Skin epidermis (tissue), 12 donors: ENCODE measurements at regions not wholly inside any gene's neighbourhood (a gene's known extent, or its start where the extent isn't known, plus 50 kb on each side); places are given as distances from the start of the nearest gene placed in this dataset.
"Not testable (repeated sequence)": the region's sequence is repeated elsewhere in the genome, so short reads cannot be mapped to it uniquely, and the experiment has no call there.

Source experiments
- H3K27ac ChIP-seq, 21 experiments: fragments of 200-600 bp; sonication (generic) in 11 of 21; one replicate each; pipeline ENCODE4 v1.5.0; 2020; ENCODE audit warnings: mild to moderate bottlenecking in 3 of 21, inconsistent platforms in 2 of 21, moderate library complexity in 2 of 21
- H3K4me3 ChIP-seq, 7 experiments: fragments of 200-600 bp; sonication (generic) in 2 of 7; one replicate each; pipeline ENCODE4 v1.5.0; 2020; ENCODE audit warnings: inconsistent platforms in 2 of 7, mild to moderate bottlenecking in 2 of 7, moderate library complexity in 1 of 7

DNA sequence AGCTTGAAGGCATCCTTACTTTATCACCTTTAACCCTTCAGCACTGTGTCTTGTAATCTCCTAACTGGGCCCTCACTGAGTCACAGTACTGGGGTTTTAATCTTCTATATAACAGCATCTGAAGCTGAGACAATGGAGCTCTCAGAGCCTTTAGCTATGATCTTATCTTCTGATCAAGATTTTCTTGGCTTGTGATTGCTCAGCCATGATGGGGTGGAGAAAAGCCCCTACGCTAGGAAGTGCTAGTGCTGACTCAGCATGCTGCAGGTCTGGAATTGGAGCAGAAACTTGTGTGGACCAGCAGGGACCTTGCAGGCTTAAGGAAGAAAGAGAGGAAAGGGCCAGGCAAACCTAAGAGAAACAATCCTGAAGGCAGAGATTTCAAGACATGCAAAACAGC is 71.7 kb upstream of the EED start:
- Histone ChIP-seq H3K4me3 (no peak overlapping the region), H3K27ac (peak overlapping the region in 12 of 21 experiments; percentile 1 to 89 (median 72))

DNA sequence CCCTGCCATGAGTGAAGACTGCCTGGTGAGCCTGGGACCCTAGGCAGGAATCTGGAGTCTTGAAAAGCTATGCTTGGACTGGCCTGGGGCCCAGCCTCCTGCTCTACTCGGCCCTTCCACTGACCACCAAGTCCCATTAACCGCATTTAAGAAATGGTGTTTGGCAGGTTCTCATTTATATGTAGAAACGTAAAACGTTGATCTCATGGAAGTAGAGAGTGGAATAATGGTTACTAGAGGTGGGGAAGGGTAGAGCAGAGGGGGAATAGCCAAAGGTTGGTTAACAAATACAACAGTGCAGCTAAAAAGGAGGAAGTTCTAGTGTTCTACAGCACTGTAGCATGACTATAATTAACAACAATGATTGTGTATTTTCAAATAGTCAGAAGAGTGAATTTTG is 72.9 kb upstream of the EED start:
- H3K27ac ChIP-seq = no peak overlapping the region
- no peak overlapping the region for H3K4me3 ChIP-seq

- Histone ChIP-seq H3K27ac (no peak overlapping the region), H3K4me3 (no peak overlapping the region)
These were observed 76.9 kb upstream of the EED start for GRCh38 chr11:86167499-86168164.

GRCh38 chr11:86166287-86166686 is 78.3 kb upstream of the EED start:
- not testable (repeated sequence) for H3K27ac ChIP-seq

DNA sequence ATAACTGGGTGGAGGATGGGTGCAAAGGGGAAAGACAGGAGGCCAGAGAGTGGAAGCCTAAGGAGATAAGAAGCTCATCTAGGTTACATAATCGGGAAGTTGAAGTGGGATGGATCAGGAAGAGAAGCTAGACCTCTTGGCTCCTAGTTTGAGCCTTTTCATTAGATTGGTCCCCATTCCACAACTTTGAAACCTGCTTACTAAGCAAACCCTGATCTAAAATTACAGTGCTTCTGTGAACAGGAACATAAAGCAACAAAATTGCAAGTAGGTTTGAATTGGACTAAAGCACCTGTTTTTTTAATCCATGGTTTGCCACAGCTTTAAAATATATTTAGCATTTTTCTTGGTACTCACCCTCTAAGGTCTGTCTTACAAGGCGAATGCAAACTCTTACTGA is 80.4 kb upstream of the EED start:
- Histone ChIP-seq H3K4me3 (no peak overlapping the region), H3K27ac (no peak overlapping the region)

More at GRCh38 chr11:86166287-86166686, 78.3 kb upstream of the EED start:
- H3K4me3 ChIP-seq = not testable (repeated sequence)

GRCh38 chr11:86163221-86163876 is 81.2 kb upstream of the EED start:
- H3K4me3 ChIP-seq = not testable (repeated sequence)
- H3K27ac ChIP-seq = peak overlapping the region in 14 of 21 experiments; percentile 30 to 87 (median 58)

DNA sequence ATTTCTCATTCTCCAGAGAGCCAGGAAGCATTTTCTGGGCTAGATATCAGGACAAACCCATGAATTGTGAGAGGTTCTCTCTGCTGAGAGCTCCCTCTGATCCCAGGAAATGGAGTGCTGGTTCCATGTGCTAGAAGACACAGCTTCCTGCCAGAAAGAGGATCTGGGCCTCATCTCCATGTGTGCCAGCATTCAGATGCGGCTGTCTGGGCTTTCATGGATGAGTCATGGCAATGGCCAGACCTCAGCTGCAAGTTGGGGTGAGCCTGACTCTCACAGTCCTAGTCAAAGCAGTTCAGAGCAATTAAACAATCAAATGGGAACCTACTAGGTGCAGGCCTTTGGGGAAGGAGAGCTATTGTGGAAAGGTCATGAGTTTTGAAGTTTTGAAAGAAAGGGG is 82.3 kb upstream of the EED start:
- Histone ChIP-seq H3K27ac (peak overlapping the region in 20 of 21 experiments; percentile 6 to 87 (median 68)), H3K4me3 (no peak overlapping the region)

- peak overlapping the region in 19 of 21 experiments; percentile 6 to 87 (median 68) for H3K27ac ChIP-seq
- no peak overlapping the region for H3K4me3 ChIP-seq
These were observed 82.7 kb upstream of the EED start for GRCh38 chr11:86161837-86162236.

GRCh38 chr11:86161336-86161735 is 83.2 kb upstream of the EED start:
- Histone ChIP-seq H3K27ac (peak overlapping the region in 16 of 21 experiments; percentile 6 to 87 (median 70)), H3K4me3 (no peak overlapping the region)

DNA sequence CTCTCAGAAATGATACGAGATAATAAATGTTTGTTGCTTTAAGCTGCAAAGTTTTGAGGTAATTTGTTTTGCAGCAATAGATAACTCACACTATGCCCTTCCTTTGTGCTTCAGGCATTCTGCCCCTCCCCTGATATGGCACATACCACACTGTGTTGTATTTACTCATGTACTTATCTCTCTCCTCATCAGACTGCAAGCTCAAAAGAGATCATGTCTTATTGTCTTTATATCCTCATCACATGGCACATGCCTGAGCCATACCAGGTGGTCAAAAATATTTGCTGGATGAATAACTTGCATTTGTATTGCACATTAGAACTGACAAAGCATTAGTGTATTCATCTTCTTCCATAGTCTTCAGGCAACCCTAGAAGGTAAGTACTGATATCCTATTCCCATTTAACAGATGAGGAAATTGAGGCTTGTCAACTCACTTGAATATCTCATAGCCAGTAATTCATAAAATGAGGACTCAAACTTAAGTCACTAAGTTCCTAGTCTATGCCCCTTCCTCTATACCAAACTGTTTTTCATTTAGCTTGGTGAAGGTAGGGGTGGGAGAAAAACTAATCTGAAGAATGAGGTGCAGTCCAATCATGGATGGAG is 83.9 kb upstream of the EED start:
- Histone ChIP-seq H3K4me3 (no peak overlapping the region), H3K27ac (peak overlapping the region in 12 of 21 experiments; percentile 43 to 87 (median 70))

DNA sequence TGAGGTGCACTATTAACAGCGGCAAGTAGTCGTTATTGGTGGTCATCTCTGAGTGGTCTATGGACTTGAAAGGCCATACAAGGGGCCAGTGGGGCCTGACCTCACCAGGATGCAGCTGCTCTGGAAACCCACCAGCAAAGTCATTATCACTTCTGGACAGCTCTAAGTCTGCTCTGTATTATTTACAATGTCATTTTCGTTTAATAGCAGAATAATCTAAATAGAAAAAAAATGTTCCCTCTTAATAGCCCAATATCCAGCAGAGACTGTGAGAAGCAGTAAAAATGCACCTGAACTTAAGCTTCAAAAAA is 85.0 kb upstream of the EED start:
- peak overlapping the region in 3 of 21 experiments; percentile 10 to 68 (median 12) for H3K27ac ChIP-seq

DNA sequence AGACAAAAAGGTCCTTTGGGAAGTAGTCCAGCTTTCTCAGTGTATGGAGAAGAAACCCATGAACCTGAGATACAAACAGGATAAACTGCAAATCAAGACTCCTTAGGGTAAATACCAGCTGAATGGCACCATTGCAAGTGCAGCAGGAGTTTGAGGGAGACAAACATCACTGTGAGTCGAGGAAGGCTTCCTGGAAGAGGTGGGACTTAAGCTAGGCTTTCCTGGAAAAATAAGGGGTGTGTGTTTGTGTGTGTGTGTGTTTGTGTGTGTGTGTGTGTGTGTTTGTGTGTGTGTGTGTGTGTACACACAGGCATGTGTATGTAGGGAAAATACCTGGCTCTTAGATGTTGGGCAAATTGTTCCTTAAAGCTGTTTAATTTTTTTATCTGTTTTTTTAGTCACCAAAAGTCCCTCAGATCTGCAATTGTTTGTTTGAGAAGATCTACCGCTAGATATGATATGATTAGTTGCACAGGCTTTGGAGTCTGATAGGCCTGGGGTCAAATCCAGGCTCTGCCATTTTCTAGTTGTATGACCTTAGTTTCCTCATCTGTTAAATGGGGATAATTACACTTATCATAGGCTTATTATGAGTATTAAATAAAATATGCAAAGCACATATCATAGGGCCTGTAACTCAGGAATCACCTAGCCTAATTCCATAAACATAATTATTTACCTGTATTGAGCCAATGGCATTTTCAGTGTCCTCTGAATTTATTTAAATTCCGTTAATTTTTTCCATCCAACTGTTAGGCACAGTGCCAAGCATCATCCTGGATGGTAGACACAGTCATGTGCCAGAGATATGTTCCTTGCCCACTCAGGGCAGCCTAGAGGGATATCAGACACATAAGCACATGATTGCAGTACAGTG is 85.6 kb upstream of the EED start:
- H3K4me3 ChIP-seq = no peak overlapping the region

More for the DNA sequence above, 85.0 kb upstream of the EED start:
- H3K4me3 ChIP-seq = no peak overlapping the region

GRCh38 chr11:86157797-86158378 is 86.7 kb upstream of the EED start:
- no peak overlapping the region for H3K4me3 ChIP-seq
- no peak overlapping the region for H3K27ac ChIP-seq

More for the DNA sequence above, 85.6 kb upstream of the EED start:
- H3K27ac ChIP-seq = peak overlapping the region in 1 of 21 experiments; percentile 10

DNA sequence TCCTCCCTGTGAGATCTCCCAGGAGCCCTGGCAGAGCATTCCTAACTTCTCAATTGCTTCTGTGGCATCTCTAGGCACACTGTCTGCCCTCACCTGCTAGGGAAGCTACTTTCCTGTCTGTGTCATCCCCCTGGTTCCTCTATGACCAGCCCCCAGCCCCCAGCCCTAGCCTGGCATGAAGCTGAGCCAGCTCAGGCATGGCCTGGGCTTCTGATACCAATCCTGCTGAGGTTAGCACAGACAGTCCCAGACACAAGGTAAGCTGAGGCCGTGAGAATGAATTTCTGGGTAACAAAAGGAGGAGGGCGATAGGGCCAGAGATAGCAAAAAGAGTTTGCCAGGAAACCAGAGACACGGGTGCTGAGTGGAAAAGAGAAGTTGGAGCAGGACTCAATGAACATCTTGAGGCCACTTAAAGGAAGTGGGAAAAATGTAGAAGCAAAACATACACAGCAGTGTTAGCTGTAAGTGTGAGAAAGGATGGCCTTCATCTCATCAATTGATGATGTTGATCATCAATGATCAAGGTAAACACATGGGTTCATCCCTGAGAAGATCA is 87.6 kb upstream of the PICALM start:
- no peak overlapping the region for H3K4me3 ChIP-seq
- H3K27ac ChIP-seq = peak overlapping the region in 9 of 21 experiments; percentile 1 to 46 (median 33)

DNA sequence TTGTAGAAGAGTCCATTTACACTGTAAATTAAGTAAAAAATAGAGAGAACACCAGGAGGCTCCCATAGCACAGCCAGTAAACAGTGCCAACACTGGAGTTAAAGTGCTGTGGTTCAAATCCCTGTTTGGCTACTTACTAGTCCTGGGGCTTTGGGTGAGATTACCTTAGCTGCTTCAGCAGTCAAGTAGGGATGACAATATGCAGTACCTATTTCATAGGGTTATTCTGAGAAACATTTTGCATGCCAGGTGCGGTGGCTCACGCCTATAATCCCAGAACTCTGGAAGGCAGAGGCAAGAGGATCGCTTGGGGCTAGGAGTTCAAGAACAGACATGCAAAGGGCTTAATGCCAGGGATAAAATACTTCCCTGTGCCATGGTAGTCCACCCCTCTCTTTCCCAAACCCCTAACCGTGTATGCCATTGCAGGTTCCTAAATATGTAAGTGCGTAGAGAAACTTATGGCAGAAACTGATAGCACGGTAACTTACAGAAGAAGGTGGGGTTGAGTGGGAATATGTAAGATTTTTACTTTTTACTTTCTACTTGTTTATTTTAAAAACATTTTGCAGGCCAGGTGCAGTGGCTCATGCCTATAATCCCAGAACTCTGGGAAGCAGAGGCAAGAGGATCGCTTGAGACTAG is 86.4 kb upstream of the PICALM start:
- peak overlapping the region in 2 of 21 experiments; percentile 3 to 46 for H3K27ac ChIP-seq
- H3K4me3 ChIP-seq = no peak overlapping the region

DNA sequence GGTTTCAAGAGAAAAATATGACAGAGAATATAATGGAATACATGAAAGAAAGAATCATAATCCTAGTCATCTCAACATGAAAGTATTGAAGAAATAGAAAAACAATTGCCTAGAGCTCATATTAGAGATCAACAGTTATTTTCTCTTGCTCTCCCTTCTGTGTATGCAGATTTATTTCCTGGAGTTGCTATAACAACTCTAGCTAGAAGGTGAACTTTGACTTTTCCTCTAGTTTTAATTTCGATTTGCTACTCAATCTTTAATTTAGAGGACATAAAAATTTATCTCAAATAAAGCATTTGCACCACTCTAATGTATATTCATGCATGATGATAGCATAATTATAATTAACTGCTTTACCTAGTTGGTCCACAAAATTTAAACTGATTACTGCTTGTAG is 84.6 kb upstream of the PICALM start:
- peak overlapping the region in 1 of 21 experiments; percentile 69 for H3K27ac ChIP-seq
- H3K4me3 ChIP-seq = no peak overlapping the region

DNA sequence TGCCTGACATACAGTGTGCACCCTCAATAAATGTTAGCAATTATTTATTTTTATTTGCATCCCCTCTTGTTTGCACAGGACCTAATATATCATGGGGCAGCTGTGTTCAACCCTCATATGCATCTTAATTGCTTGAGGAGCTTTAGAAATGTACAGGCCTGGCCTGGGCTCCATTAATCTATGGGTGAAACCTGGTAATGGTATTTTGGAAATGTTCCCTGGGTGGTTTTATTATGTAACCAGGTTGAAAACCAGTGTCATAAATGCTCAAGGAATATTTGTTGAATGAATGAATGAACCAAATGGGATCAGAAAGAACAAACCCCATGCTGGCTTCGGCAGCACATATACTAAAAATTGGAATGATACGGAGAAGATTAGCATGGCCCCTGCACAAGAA is 84.0 kb upstream of the PICALM start:
- Histone ChIP-seq H3K4me3 (no peak overlapping the region), H3K27ac (peak overlapping the region in 4 of 21 experiments; percentile 25 to 81 (median 71))

DNA sequence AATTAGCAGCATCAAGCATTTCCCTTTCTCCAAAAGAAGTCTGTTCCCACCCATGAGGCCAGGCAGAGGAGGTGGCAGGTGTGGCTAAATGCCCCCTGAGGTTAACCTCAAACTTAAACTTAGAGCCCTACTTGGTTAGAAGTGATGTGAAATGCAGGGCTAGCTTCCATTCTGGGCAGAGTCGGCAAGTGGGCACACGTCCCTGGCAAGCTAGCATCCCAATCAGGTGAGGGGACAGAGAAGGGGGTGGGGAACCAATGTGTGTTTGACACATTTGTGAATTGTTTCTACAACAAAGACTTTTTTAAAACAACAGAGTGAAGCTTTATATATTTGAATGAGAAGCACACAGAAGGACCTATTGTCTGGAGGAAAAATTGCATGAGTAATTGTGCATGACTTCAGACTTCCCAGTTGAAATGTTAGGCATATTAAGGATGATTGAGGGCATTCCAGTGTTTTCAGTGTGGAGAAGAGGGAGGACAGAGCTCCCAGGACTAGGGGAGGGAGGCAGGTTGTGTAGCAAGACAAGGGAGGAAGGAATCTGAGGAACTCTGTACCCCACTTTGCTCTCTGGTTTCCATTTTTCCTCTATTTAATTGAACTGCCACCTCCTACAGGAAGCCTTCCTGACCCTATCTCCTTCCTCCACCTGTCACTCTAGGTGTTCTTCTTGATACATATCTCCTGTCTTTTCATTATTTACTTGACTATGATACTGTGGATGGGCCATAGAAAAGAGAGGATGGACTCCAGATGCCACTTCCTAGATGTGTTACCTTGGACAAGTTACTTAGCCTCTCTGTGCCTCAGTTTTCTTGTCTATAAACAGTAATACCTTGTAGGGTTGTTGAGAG is 83.3 kb upstream of the PICALM start:
- no peak overlapping the region for H3K4me3 ChIP-seq
- H3K27ac ChIP-seq = peak overlapping the region in 20 of 21 experiments; percentile 9 to 81 (median 66)
